GM10266 (cell line): ENCODE measurements at regions not wholly inside any gene's neighbourhood (a gene's known extent, or its start where the extent isn't known, plus 50 kb on each side); places are given as distances from the start of the nearest gene placed in this dataset.

Experiments used
- DNase-seq: peaks from one replicate; pipeline ENCODE4 v3.0.0; 2012; ENCODE audit errors: extremely low spot score
- TF ChIP-seq, protein P1 (sequence below): IDR thresholded peaks from 2 replicates; pipeline ENCODE4 v1.5.1; 2012; ENCODE audit warnings: mild to moderate bottlenecking, low read depth; ENCODE audit not compliant: control insufficient read depth, insufficient read depth; ENCODE audit errors: missing control alignments

DNA sequence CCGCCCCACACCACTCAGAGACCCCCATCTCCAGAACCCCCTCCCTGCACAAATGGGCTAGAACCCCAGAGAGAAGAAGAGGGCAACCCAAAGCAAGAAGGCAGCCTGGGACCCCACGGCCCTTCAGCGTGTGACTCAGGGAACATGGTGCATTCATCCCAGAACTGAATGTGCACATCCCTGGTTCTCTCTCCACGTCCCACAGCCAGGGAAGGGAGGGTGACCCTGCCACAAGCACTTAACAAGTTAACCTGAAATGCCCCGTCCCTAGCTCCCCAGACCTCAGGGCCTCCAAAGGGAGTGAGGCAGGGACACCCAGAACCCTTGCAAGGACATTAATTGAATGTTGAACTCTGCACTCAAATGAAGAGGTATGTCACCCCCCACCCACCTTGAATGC, 202.5 kb upstream of the TNRC6C start:
- TF ChIP-seq, protein P1, sequence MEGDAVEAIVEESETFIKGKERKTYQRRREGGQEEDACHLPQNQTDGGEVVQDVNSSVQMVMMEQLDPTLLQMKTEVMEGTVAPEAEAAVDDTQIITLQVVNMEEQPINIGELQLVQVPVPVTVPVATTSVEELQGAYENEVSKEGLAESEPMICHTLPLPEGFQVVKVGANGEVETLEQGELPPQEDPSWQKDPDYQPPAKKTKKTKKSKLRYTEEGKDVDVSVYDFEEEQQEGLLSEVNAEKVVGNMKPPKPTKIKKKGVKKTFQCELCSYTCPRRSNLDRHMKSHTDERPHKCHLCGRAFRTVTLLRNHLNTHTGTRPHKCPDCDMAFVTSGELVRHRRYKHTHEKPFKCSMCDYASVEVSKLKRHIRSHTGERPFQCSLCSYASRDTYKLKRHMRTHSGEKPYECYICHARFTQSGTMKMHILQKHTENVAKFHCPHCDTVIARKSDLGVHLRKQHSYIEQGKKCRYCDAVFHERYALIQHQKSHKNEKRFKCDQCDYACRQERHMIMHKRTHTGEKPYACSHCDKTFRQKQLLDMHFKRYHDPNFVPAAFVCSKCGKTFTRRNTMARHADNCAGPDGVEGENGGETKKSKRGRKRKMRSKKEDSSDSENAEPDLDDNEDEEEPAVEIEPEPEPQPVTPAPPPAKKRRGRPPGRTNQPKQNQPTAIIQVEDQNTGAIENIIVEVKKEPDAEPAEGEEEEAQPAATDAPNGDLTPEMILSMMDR = no peak
- DNase-seq = no peak

DNA sequence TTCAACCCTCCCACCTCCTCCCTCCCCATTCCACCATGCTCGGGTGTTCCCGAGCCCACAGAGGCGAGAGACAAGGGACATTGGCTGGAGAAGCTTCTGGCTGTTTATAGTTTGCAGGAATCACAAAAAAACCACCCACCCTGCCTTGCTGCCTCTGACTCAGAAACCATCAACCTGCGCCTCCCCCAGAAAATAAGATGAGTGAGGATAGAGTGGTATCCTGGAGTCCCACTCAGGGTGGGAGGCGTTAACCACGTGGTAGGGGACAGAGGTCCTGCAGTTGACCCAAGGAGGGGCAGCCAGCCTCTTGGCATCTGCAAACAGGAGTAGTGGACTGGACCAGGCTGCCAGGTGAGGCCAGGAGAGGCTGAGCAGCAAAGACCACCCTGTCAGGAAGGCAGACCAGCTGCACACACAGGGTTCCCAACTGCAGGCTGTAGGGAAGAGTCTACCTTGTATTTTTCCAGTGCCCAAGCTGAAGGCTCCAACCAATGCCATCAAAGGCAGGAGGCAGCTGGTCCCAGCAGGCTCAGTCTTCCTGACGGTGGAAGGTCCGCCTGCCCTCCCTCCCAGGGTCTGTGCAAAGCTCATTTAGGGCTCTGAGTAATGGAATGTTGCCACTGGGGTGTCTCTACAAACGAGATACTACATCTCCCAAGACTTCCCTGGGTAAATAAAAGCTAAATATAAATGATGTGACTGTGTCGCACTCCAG, 201.5 kb upstream of the TNRC6C start:
- no peak for DNase-seq
- TF ChIP-seq, protein P1 = no peak

DNA sequence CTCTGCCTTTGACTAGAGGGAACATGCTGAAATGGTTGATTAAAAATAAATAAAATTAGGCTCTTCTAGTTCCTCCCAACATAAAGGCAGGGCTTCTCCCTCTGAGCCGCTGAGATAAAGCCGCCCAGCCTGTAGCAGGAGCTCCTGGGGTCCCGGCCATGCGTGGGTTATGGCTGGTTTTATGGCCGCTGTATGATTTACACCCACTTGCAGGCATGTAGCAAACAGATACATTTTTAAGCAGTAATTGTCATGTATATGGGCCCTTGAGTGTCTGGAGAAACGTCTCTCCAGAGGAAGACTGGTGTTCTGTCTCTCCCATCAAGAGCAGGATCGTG, 201.0 kb upstream of the TNRC6C start:
- DNase-seq = no peak
- TF ChIP-seq, protein P1 = no peak

DNA sequence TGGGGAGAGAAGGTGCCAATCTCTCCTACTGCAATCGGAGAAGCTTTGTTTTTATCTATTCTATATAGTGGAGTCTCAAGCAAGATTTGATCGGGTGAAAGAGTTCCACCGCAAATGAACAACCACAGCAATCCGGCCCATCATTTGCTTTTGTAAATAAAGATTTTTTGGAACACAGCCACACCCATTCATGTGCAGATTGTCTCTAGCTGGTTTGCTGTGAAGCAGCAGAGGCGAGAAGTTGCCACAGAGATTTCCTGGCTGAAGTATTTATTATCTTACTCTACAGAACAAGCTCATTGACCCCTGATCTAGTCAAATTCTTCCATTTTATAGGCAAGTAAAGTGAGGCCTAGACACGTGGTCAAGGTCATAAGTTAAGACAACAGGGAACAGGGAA, 195.5 kb upstream of the TNRC6C start:
- DNase-seq = no peak
- TF ChIP-seq, protein P1 = no peak

DNA sequence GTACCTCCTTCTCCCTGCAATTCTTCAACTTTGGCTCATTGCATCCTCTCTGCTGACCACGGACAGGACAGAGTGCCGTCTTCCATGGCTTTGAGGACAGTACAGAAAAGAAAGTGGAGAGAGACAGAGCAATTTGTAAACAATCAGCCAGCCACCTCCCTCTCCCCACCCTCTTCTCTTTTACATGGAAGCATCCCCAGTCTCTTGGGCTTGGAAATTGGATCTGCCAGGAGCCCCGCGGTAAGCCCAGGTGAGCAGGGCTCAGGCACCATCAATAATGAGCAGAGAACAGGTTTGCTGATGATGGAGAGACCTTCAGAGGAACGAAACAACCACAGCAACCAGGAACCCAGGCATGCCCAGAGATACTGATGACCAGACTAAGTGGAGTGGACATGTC, 194.9 kb upstream of the TNRC6C start:
- TF ChIP-seq, protein P1 = no peak
- DNase-seq = no peak

DNA sequence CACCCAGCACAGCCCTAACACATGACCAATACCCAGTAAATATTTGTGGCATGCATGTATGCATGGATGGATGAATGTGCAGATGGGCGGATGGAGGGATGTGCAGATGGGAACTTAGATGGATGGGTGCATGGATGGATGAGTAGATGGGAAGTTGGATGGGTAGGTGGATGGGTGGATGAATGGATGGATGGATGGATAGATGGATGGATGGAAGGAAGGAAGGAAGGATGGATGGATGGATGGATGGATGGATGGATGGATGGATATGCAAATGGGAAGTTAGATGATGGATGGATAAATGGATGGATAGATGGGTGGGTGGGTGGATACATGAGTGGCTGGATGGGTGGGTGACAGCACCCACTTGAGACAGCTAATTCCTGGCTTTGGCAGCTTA, 193.2 kb upstream of the TNRC6C start:
- no peak for DNase-seq
- TF ChIP-seq, protein P1 = no peak

DNA sequence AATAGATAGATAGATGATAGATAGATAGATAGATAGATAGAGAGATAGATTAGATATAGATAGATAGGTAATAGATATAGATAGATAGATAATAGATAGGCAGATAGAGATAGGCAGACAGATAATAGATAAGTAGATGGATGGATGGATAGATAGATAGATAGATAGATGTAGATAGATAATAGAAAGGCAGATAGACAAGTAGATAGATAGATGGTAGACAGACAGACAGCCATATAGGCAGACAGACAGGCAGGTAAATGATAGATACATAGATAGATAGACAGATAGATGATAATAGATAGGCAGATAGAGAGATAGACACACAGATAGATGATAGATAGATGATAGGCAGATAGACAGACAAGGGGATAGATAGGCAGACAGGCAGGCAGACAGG, 191.4 kb upstream of the TNRC6C start:
- no peak for DNase-seq
- TF ChIP-seq, protein P1 = no peak
